ENCODE measurements at regions not wholly inside any gene's neighbourhood (a gene's known extent, or its start where the extent isn't known, plus 50 kb on each side); places are given as distances from the start of the nearest gene placed in this dataset.
"Not testable (repeated sequence)": the region's sequence is repeated elsewhere in the genome, so short reads cannot be mapped to it uniquely, and the experiment has no call there.

- TF ChIP-seq, protein P1, sequence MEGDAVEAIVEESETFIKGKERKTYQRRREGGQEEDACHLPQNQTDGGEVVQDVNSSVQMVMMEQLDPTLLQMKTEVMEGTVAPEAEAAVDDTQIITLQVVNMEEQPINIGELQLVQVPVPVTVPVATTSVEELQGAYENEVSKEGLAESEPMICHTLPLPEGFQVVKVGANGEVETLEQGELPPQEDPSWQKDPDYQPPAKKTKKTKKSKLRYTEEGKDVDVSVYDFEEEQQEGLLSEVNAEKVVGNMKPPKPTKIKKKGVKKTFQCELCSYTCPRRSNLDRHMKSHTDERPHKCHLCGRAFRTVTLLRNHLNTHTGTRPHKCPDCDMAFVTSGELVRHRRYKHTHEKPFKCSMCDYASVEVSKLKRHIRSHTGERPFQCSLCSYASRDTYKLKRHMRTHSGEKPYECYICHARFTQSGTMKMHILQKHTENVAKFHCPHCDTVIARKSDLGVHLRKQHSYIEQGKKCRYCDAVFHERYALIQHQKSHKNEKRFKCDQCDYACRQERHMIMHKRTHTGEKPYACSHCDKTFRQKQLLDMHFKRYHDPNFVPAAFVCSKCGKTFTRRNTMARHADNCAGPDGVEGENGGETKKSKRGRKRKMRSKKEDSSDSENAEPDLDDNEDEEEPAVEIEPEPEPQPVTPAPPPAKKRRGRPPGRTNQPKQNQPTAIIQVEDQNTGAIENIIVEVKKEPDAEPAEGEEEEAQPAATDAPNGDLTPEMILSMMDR (IDR thresholded peaks at IDR 0.05; ENCODE audit: low read depth, low read length) = no peak
- no peak for DNase-seq (ENCODE audit: extremely low read depth, low read depth)
These were observed 97.8 kb downstream of the LUZP4 start for GRCh38 chrX:115387327-115387726.

GRCh38 chrX:115388879-115389278 is 99.4 kb downstream of the LUZP4 start:
- TF ChIP-seq, protein P1 (IDR thresholded peaks at IDR 0.05; ENCODE audit: low read depth, low read length) = no peak

DNA sequence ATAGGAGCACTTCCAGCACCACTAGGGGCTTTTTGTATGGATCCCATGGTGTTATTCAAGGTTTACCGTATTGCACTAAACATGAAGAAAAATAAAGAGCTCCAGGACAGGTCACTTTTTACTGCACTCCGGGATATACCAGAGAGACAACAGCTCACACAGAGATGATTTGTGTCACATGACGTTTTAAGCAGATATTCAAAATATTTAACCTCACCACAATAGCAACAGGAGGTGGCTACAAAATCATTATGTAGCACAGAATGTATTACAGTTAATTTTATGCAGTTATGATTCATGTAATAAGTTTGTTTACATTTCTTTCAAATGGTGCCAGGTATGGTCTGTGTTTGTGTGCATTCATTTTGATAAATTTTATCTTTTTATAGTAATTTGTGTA is 100.6 kb downstream of the LUZP4 start:
- no peak for DNase-seq (ENCODE audit: extremely low read depth, low read depth)
- TF ChIP-seq, protein P1 (IDR thresholded peaks at IDR 0.05; ENCODE audit: low read depth, low read length) = no peak

More at GRCh38 chrX:115388879-115389278, 99.4 kb downstream of the LUZP4 start:
- no peak for DNase-seq (ENCODE audit: extremely low read depth, low read depth)

- no peak for DNase-seq (ENCODE audit: extremely low read depth, low read depth)
- TF ChIP-seq, protein P1 (IDR thresholded peaks at IDR 0.05; ENCODE audit: low read depth, low read length) = no peak
These were observed 102.5 kb downstream of the LUZP4 start for GRCh38 chrX:115392031-115392430.

DNA sequence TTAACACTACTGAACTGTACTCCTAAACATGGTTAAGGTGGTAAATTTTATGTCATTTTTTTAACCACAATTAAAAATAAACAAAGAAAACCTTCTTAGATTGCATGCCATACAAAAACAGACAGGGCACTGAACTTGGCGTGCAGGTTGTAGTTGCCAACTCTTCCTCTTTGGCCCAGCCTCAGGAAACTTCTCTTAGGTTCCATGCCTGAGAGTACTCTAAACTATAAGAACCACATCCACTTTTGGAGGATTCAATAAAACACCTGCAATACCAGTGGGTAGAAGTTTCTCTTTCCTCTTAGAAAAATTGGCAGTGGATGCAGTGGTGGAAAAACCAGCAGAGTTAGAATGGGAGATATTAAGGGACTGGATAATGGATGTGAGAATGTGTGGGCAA is 103.4 kb downstream of the LUZP4 start:
- TF ChIP-seq, protein P1 (IDR thresholded peaks at IDR 0.05; ENCODE audit: low read depth, low read length) = no peak
- DNase-seq (ENCODE audit: extremely low read depth, low read depth) = no peak

- TF ChIP-seq, protein P1 (IDR thresholded peaks at IDR 0.05; ENCODE audit: low read depth, low read length) = no peak
- no peak for DNase-seq (ENCODE audit: extremely low read depth, low read depth)
These were observed 103.8 kb downstream of the LUZP4 start for GRCh38 chrX:115393271-115393670.

- not testable (repeated sequence) for DNase-seq (ENCODE audit: extremely low read depth, low read depth)
These were observed 105.3 kb downstream of the LUZP4 start for GRCh38 chrX:115394806-115395205.

GRCh38 chrX:115399306-115399705 is 109.8 kb downstream of the LUZP4 start:
- no peak for DNase-seq (ENCODE audit: extremely low read depth, low read depth)
- TF ChIP-seq, protein P1 (IDR thresholded peaks at IDR 0.05; ENCODE audit: low read depth, low read length) = no peak
